ENCODE measurements at regions not wholly inside any gene's neighbourhood (a gene's known extent, or its start where the extent isn't known, plus 50 kb on each side); places are given as distances from the start of the nearest gene placed in this dataset.

DNA sequence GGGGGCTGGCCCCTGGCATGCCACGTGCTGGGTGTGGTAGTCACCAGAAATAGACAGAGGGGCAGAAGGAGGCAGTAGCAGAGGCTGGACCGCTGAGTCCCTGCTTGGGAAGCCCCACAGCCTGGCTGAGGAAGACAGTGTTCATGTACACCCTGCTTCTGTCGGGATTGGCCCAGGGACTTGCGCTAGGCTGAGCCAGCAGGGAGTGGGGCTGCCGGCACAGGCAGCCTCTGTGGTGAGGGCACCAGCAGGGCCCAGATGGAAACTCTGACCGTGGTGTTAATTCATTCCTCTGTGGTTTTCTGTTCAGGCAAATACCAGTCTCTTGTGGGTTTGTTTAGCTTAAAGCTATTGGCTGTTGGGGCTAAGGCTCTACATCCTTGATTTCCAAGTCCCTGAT, 108.6 kb upstream of the RAD23B start:
- Histone ChIP-seq H3K36me3 (ENCODE audit: control insufficient read depth, insufficient read depth, low read length) (no peaks in the 10 kb centered on the region), H3K9me1 (ENCODE audit: insufficient read depth, low read length) (peaks cover 3% of the 10 kb centered on the region; the same call in 1 of the 2 replicates), H3K27ac (ENCODE audit: insufficient read depth, low read length) (no peak overlapping the region), H3K4ac (ENCODE audit: low read depth, low read length) (no peak overlapping the region), H3K14ac (replicated peaks; ENCODE audit: low read depth, low read length) (no peak overlapping the region), H2BK5ac (ENCODE audit: low read depth, low read length, poor library complexity, severe bottlenecking) (no peak overlapping the region), H3K4me1 (ENCODE audit: control insufficient read depth, insufficient read depth, low read length) (peaks cover 2% of the 10 kb centered on the region; the same call in 1 of the 2 replicates), H3K23ac (ENCODE audit: low read depth, low read length) (no peak overlapping the region), H3K79me1 (ENCODE audit: low read depth in 1 of 2, low read length in 2 of 2) (no peaks in the 10 kb centered on the region), H4K8ac (ENCODE audit: low read depth in 2 of 2, low read length in 2 of 2) (no peak overlapping the region), H2AK5ac (ENCODE audit: low read depth, low read length) (no peak overlapping the region), H3K9me3 (ENCODE audit: control insufficient read depth, insufficient read depth, low read length) (no peaks in the 10 kb centered on the region), H2BK15ac (ENCODE audit: low read depth, low read length) (no peak overlapping the region), H3K18ac (ENCODE audit: low read depth, low read length) (no peak overlapping the region), H2AK9ac (replicated peaks; ENCODE audit: low read depth, low read length, poor library complexity) (no peak overlapping the region), H4K91ac (ENCODE audit: insufficient read depth, low read depth, low read length) (no peak overlapping the region), H3K4me2 (ENCODE audit: low read depth, low read length) (no peak overlapping the region), H3K4me3 (ENCODE audit: insufficient read depth, low read depth, low read length) (no peak overlapping the region), H4K20me1 (ENCODE audit: insufficient read depth, low read length) (no peaks in the 10 kb centered on the region; the same call in 1 of the 2 replicates), H3K27me3 (ENCODE audit: control insufficient read depth, insufficient read depth, low read length) (no peaks in the 10 kb centered on the region), H2BK120ac (ENCODE audit: low read depth, low read length) (no peak overlapping the region), H3K9ac (ENCODE audit: low read depth, low read length) (no peak overlapping the region), H2AFZ (replicated peaks; ENCODE audit: low read length, poor library complexity) (no peak overlapping the region), H3K56ac (ENCODE audit: extremely low read depth, insufficient read depth, low read length) (no peak overlapping the region), H2BK20ac (ENCODE audit: low read depth, low read length) (no peak overlapping the region), H4K5ac (ENCODE audit: low read depth, low read length) (no peak overlapping the region)
- no peak for TF ChIP-seq RCOR1 (IDR thresholded peaks at IDR 0.05; ENCODE audit: insufficient replicate concordance, low read length)
- TF ChIP-seq, protein P1, sequence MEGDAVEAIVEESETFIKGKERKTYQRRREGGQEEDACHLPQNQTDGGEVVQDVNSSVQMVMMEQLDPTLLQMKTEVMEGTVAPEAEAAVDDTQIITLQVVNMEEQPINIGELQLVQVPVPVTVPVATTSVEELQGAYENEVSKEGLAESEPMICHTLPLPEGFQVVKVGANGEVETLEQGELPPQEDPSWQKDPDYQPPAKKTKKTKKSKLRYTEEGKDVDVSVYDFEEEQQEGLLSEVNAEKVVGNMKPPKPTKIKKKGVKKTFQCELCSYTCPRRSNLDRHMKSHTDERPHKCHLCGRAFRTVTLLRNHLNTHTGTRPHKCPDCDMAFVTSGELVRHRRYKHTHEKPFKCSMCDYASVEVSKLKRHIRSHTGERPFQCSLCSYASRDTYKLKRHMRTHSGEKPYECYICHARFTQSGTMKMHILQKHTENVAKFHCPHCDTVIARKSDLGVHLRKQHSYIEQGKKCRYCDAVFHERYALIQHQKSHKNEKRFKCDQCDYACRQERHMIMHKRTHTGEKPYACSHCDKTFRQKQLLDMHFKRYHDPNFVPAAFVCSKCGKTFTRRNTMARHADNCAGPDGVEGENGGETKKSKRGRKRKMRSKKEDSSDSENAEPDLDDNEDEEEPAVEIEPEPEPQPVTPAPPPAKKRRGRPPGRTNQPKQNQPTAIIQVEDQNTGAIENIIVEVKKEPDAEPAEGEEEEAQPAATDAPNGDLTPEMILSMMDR (conservative IDR thresholded peaks at IDR 0.05; ENCODE audit: low read depth, low read length), result no peak
- TF ChIP-seq MXI1 (IDR thresholded peaks at IDR 0.05; ENCODE audit: borderline replicate concordance, low read depth, low read length), result no peak
- no peak for TF ChIP-seq FOS (IDR thresholded peaks at IDR 0.05; ENCODE audit: low read depth, low read length)
- TF ChIP-seq, protein P2, sequence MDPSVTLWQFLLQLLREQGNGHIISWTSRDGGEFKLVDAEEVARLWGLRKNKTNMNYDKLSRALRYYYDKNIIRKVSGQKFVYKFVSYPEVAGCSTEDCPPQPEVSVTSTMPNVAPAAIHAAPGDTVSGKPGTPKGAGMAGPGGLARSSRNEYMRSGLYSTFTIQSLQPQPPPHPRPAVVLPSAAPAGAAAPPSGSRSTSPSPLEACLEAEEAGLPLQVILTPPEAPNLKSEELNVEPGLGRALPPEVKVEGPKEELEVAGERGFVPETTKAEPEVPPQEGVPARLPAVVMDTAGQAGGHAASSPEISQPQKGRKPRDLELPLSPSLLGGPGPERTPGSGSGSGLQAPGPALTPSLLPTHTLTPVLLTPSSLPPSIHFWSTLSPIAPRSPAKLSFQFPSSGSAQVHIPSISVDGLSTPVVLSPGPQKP (IDR thresholded peaks at IDR 0.05; ENCODE audit: borderline replicate concordance, low read depth, low read length), result no peak
- no peak for DNase-seq
- intact Hi-C loops (cut with micrococcal nuclease) (loop anchor here (5.0 kb wide), 2 partner anchors 108 to 312 kb away; partner anchors contain the start of genes RAD23B and ZNF462), dilution Hi-C loops (cut with HindIII; ENCODE audit: low sequenced_read_pairs, unreplicated experiment) (no loop called here), in situ Hi-C loops (cut with MboI; ENCODE audit: low sequenced_read_pairs) (loop anchor here (25.0 kb wide), 1 partner anchor 1337 kb away; no protein-coding TSS in a partner anchor)
- POLR2A ChIA-PET (ENCODE audit: unreplicated experiment), result no interaction called here
- no peak for ATAC-seq (ENCODE audit: low read depth)
- no TSS peak for BruUV-seq (replicated peaks)
- CTCF ChIA-PET, result no interaction called here
- WGBS, 2 experiments (ENCODE audit: extremely low coverage in 2 of 2, insufficient read length in 1 of 2), result 78% methylated on average over 4 of the region's 6 CpGs; no CpG with 5 or more reads in 1 of the 2 experiments
